Stimulated activated memory B cell treated with anti-CD40 and anti-IgM and Interleukin-4, amounts not matched to agents 10 μg/mL and 1 μg/mL and 100 μg/mL, for 72 hours (primary cell): ENCODE measurements at regions not wholly inside any gene's neighbourhood (a gene's known extent, or its start where the extent isn't known, plus 50 kb on each side); places are given as distances from the start of the nearest gene placed in this dataset.
"Not testable (repeated sequence)": the region's sequence is repeated elsewhere in the genome, so short reads cannot be mapped to it uniquely, and the experiment has no call there.

Experiments used
- ATAC-seq: fragments of 150-1000 bp; cut with Tn5 transposase; 2 replicates; pipeline ENCODE4 v1.10.0; 2021
- H3K27ac Mint-ChIP-seq: one replicate; pipeline ENCODE4 v1.8.0; 2022; ENCODE audit warnings: mild to moderate bottlenecking, mixed read lengths
- H3K27me3 Mint-ChIP-seq: one replicate; pipeline ENCODE4 v1.8.0; 2022; ENCODE audit warnings: mixed read lengths
- H3K36me3 Mint-ChIP-seq: one replicate; pipeline ENCODE4 v1.8.0; 2022; ENCODE audit warnings: mixed read lengths
- H3K4me1 Mint-ChIP-seq: one replicate; pipeline ENCODE4 v1.8.0; 2022; ENCODE audit warnings: mixed read lengths
- H3K4me3 Mint-ChIP-seq: one replicate; pipeline ENCODE4 v1.8.0; 2022; ENCODE audit warnings: mild to moderate bottlenecking, moderate library complexity, mixed read lengths
- H3K9me3 Mint-ChIP-seq: one replicate; pipeline ENCODE4 v1.8.0; 2022; ENCODE audit warnings: mixed read lengths

DNA sequence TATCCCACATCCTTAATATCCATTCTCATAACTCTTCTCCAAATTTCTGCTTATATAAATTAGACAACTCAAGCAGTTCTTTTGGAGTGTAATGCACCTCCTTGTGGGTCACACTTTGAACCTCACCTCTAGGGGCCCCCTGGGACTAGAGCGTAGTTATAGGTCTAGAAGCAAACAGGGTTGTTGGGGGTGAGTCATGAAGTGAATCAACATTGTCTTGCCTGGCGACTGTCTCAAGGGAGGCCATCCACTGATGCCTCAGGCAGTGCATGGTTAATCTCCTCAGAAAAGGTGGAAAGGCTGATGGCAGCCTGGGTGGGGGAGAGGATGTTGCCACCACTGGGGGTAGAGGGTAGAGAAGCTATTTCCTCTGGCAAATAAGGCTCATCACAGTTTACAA lies 129.1 kb downstream of the TNFRSF21 start:
- H3K9me3 Mint-ChIP-seq: no peaks in the 10 kb centered on the region
- H3K4me3 Mint-ChIP-seq: no peak overlapping the region
- no peak overlapping the region for H3K27ac Mint-ChIP-seq
- no peaks in the 10 kb centered on the region for H3K4me1 Mint-ChIP-seq
- H3K36me3 Mint-ChIP-seq: no peaks in the 10 kb centered on the region
- H3K27me3 Mint-ChIP-seq: peaks cover 3% of the 10 kb centered on the region
- ATAC-seq: no peak

DNA sequence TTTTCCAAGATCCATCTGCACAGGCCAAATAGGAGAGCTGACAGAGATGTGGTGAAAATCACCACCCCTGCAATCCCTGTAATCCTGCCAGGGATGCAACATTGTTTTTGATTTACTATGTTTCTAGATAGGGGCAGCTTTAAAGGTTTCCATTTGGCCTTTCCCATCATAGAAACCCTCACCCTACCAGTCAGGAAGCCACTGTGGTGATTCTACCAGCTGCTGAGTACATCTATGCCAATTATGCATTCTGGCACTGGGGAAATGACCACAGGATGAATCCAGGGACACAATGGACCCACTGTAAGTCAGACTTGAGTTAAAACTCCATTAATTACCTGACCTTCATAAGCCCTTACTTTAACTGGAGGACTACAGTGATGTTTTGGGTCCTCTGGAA lies 130.4 kb downstream of the TNFRSF21 start:
- Mint-ChIP-seq H3K27ac (no peak overlapping the region), H3K36me3 (no peaks in the 10 kb centered on the region), H3K4me3 (no peak overlapping the region), H3K27me3 (no peaks in the 10 kb centered on the region), H3K9me3 (no peaks in the 10 kb centered on the region), H3K4me1 (no peaks in the 10 kb centered on the region)
- no peak for ATAC-seq

DNA sequence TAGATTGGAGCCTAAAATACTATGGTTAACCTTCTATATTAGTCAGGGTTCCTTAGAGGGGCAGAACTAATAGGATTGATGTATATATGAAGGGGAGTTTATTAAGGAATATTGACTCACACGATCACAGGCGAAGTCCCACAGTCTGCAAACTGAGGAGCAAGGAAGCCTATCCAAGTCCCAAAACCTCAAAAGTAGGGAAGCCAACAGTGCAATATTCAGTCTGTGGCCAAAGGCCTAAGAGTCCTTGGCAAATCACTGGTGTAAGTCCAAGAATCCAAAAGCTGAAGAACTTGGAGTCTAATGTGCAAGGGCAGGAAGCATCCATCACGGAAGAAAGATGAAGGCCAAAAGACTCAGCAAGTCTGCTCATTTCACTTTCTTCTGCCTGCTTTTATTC lies 133.5 kb upstream of the ADGRF1 start:
- Mint-ChIP-seq H3K9me3 (no peaks in the 10 kb centered on the region), H3K27ac (no peak overlapping the region), H3K36me3 (no peaks in the 10 kb centered on the region), H3K27me3 (no peaks in the 10 kb centered on the region), H3K4me3 (no peak overlapping the region), H3K4me1 (no peaks in the 10 kb centered on the region)
- ATAC-seq: no peak

DNA sequence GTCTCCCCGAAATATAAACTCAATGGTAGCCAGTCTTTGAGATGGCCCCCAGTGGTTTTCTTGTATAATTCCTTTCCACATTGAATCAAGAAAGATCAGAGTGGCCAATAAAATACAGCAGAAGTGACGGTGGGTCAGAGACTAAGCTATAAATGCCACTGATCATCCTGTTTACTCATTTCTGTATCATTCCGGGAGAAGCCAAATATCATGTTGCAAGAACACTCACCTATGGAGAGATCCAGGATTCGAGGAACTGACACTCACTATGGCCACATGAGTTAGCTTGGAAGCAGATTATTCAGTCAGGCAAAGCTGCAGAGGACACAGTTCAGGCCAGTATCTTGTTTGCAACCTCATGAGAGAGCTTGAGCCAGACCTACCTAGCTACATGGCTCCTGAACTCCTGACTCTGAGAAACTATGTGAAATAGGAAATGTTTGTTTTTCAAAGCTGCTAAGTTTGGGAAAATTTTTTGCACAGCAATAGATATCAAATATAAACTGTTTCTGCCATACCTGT lies 132.4 kb upstream of the ADGRF1 start:
- no peak for ATAC-seq
- Mint-ChIP-seq H3K4me1 (no peaks in the 10 kb centered on the region), H3K27ac (no peak overlapping the region), H3K4me3 (no peak overlapping the region), H3K36me3 (no peaks in the 10 kb centered on the region), H3K9me3 (no peaks in the 10 kb centered on the region), H3K27me3 (no peaks in the 10 kb centered on the region)

DNA sequence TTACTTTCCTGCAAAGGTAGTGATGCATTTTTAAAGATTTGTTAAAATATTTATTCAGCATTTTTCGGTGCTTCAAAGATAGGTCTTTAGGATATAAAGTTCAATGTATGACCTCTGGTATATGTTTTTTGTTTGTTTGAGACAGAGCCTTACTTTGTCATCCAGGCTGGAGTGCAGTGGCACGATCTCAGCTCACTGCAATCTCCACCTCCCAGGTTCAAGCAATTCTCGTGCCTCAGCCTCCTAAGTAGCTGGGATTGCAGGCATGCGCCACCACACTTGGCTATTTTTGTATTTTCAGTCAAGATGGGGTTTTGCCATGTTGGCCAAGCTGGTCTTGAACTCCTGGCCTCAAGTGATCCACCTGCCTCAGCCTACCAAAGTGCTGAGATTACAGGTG lies 131.9 kb upstream of the ADGRF1 start:
- ATAC-seq: not testable (repeated sequence)

DNA sequence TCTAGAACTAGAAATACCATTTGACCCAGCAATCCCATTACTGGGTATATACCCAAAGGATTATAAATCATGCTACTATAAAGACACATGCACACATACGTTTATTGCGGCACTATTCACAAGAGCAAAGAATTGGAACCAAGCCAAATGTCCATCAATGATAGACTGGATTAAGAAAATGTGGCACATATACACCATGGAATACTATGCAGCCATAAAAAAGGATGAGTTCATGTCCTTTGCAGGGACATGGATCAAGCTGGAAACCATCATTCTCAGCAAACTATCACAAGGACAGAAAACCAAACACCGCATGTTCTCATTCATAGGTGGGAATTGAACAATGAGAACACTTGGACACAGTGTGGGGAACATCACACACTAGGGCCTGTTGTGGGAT lies 131.0 kb upstream of the ADGRF1 start:
- H3K9me3 Mint-ChIP-seq, ATAC-seq, H3K4me3 Mint-ChIP-seq, H3K27me3 Mint-ChIP-seq, H3K27ac Mint-ChIP-seq, H3K4me1 Mint-ChIP-seq, H3K36me3 Mint-ChIP-seq: not testable (repeated sequence)

More for the DNA sequence above, 131.9 kb upstream of the ADGRF1 start:
- H3K27ac Mint-ChIP-seq, H3K36me3 Mint-ChIP-seq, H3K27me3 Mint-ChIP-seq, H3K4me1 Mint-ChIP-seq, H3K9me3 Mint-ChIP-seq, H3K4me3 Mint-ChIP-seq: not testable (repeated sequence)

DNA sequence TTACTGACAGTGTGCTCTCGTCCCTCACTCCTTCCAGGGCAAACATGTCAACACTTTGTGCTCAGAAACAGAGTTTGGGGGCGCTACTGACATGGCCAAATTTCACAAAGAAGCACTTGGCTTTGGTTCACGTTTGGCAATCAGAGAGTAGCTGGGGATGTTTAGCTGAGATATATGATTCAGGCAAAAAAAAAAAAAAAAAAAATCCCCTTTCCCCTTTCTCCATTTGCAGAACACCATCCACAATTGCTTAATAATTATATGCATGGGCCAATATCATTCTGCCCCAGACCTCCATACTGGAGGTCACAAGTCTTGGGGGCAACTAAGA lies 128.4 kb upstream of the ADGRF1 start:
- no peaks in the 10 kb centered on the region for H3K36me3 Mint-ChIP-seq
- no peak overlapping the region for H3K4me3 Mint-ChIP-seq
- H3K27me3 Mint-ChIP-seq: no peaks in the 10 kb centered on the region
- no peaks in the 10 kb centered on the region for H3K9me3 Mint-ChIP-seq
- H3K4me1 Mint-ChIP-seq: no peaks in the 10 kb centered on the region
- H3K27ac Mint-ChIP-seq: no peak overlapping the region
- no peak for ATAC-seq

DNA sequence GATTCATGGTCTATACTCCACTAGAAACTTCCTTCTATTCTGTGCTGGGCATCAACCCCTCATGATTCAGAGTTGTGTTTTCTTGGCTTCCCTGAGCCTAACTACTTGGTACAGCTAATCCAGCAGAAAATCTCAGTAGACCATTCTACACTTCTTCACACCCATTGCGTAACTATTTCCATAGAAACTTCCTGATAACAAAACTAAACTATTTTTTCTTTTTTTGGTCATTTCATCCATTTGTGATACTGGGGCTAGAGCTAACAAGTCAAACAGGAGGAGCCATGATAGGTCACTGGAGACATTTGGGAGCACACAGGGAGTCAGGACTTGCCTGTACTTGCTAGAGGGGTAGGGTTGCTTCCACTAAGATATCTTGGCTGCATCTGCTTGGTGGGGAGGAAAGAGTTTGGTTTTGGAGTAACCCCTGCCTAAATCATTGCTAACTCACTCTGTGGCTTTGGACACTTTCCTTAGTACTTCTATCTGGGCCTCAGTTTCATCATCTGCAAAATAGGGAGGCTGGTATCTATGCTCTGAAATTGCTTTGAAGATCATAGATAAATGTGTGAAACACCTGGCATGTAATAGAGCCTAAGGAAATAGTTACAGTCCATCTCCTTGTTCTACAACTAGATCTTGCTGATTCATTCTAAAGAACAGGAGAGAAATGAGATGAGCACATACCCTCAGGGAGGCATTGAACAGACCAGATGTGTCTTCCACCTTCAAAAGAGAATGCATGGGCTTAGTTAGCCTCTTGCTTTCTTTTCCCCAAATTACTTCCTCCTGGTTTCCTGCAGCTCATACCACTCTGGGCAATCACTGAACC lies 127.9 kb upstream of the ADGRF1 start:
- ATAC-seq: no peak
- no peak overlapping the region for H3K27ac Mint-ChIP-seq
- no peaks in the 10 kb centered on the region for H3K9me3 Mint-ChIP-seq
- no peak overlapping the region for H3K4me3 Mint-ChIP-seq
- H3K27me3 Mint-ChIP-seq: no peaks in the 10 kb centered on the region
- no peaks in the 10 kb centered on the region for H3K36me3 Mint-ChIP-seq
- no peaks in the 10 kb centered on the region for H3K4me1 Mint-ChIP-seq

DNA sequence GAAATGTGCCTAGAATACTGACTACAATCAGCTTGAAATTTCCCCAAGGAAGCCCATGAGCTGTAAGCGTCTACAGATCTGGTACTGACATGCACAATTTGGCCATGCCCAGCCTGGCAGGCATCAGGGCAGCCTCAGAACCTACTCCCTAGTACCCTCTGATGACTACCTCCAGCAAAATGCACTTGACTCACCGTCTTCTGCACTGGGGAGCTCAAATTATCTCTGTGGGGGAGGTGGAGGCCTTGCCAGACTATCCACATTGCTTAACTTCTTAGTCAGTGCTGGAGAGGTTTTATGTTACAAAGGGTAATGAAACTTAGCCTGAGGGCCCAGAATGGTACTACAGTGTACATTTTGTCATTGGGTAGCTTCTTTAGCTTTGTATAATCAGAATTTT lies 126.0 kb upstream of the ADGRF1 start:
- no peak overlapping the region for H3K27ac Mint-ChIP-seq
- no peaks in the 10 kb centered on the region for H3K4me1 Mint-ChIP-seq
- ATAC-seq: no peak

DNA sequence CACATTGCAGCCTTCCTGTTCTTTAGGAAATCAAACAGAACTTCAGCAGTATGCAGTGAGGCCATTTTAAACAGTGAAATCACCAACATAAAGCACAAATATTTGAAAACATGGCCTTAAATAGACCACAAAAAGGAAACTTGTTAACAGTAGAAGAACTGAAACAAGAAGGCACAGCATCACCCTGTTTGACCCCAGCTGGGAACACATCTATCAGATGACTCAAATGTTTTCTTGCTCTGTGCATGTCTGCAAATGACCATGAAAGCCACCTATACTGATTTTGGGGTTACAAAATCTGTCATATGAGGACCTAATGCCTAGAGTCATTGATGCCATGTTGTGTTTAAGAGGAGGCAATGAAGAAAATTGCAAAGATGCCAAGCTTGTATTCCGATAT lies 123.8 kb upstream of the ADGRF1 start:
- Mint-ChIP-seq H3K36me3 (no peaks in the 10 kb centered on the region), H3K4me3 (no peak overlapping the region), H3K27me3 (no peaks in the 10 kb centered on the region), H3K27ac (no peak overlapping the region), H3K4me1 (peaks cover 6% of the 10 kb centered on the region), H3K9me3 (no peaks in the 10 kb centered on the region)
- ATAC-seq: peak; percentile 54

More for the DNA sequence above, 126.0 kb upstream of the ADGRF1 start:
- Mint-ChIP-seq H3K27me3 (no peaks in the 10 kb centered on the region), H3K36me3 (no peaks in the 10 kb centered on the region), H3K4me3 (no peak overlapping the region), H3K9me3 (no peaks in the 10 kb centered on the region)

DNA sequence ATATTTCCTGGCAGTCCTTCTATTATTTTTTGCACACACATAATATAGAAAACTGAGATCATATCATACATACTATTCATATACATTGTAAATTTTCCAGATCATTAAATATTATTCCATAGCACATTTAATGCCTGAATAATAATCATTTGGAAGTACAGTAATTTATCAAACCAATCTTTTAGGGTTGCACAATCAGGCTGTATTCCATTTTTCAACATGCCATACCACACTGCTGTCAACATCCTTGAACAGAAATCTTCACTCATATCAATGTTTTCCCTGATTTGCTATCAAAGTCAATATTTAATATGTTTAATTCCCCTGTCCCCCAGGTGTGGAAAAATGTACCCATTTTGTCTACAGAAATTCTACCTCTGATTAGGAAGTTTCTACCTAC lies 122.7 kb upstream of the ADGRF1 start:
- H3K36me3 Mint-ChIP-seq: no peaks in the 10 kb centered on the region
- no peaks in the 10 kb centered on the region for H3K27me3 Mint-ChIP-seq
- H3K9me3 Mint-ChIP-seq: no peaks in the 10 kb centered on the region
- no peak overlapping the region for H3K27ac Mint-ChIP-seq
- no peak overlapping the region for H3K4me3 Mint-ChIP-seq
- peaks cover 6% of the 10 kb centered on the region for H3K4me1 Mint-ChIP-seq
- no peak for ATAC-seq

DNA sequence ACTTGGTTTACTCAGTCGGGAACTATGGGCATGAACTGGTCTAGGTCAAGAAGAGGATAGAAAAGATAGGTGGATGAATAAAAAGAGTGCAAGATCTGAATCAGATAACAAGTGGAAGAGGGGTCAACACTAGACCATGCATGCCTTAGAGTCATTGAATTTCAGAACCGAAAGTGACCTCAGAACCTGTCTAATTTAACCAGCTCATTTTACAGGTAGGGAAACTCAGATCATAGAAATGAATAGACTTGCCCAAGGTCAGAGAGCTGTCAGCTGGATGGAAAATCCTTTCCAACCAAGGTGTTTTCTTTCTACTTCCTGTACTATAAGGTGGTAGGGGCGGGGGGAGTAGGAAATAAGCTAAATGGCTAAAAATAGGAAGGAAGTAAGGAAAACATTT lies 121.4 kb upstream of the ADGRF1 start:
- Mint-ChIP-seq H3K36me3 (no peaks in the 10 kb centered on the region), H3K27ac (no peak overlapping the region), H3K27me3 (no peaks in the 10 kb centered on the region), H3K4me3 (no peak overlapping the region), H3K4me1 (peaks cover 6% of the 10 kb centered on the region), H3K9me3 (no peaks in the 10 kb centered on the region)
- ATAC-seq: no peak

DNA sequence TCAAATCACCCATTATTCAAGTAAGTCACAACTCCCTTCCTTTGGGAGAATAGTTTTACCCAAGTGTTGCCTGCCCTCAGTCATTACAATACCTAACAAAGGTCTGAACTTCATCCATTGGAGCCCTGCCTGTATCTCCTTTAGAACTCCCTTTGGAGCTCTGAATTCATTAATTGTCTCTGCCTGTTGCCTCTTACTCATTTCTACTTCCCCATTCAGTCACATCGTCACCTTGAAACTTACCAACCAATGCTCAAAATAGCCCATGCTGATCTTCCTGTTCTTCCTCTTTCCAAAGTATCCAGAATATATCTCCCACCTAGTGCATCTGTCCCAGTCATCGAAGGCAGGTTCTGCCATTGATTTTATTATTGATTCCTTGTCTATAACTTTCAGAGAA lies 120.7 kb upstream of the ADGRF1 start:
- H3K36me3 Mint-ChIP-seq: no peaks in the 10 kb centered on the region
- peaks cover 6% of the 10 kb centered on the region for H3K4me1 Mint-ChIP-seq
- H3K9me3 Mint-ChIP-seq: no peaks in the 10 kb centered on the region
- H3K27ac Mint-ChIP-seq: no peak overlapping the region
- H3K27me3 Mint-ChIP-seq: no peaks in the 10 kb centered on the region
- no peak overlapping the region for H3K4me3 Mint-ChIP-seq
- ATAC-seq: no peak

DNA sequence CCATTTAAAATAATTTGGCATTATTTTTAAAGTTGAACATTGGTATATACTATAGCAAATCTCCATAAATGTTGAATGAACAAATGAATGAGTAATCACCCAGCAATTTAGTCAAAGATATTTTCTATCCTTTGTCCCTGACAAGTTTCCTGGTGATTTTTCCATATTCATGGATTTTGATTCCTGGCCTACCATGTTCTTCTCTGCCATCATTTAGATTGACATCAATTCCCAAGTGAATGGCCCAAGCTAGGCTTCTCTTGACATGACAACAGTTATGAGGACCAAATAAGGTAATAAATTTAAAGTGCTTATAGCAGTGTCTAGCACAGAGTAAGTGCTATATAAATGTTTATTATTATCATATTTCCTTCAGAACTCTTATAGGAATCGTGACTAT lies 120.1 kb upstream of the ADGRF1 start:
- ATAC-seq: no peak
- Mint-ChIP-seq H3K27ac (no peak overlapping the region), H3K4me1 (peaks cover 6% of the 10 kb centered on the region)

DNA sequence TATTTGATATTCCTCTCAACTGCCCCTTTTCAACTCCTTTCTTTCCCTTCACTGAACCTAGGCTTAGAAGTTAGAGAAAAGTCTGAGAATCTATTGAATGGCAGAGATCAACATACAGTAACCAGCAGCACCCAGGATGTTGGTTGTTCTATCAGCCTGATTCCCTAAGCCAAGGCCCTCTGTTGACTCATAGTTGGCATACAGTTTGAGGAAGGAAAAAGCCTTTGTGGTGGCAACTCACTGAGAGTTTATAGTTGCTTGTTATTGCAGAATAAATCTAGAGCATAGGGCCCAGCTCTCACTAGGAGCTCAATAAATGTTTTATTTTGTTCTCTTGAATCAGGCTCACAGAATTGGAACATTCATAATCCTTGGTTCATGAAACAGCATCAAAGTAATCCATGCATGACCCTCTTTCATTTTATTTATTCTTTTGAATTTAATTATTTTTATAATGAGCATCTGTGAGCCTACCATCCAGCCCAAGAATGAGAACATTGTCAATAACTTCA lies 119.1 kb upstream of the ADGRF1 start:
- H3K36me3 Mint-ChIP-seq: no peaks in the 10 kb centered on the region

More for the DNA sequence above, 120.1 kb upstream of the ADGRF1 start:
- Mint-ChIP-seq H3K4me3 (no peak overlapping the region), H3K27me3 (no peaks in the 10 kb centered on the region), H3K36me3 (no peaks in the 10 kb centered on the region), H3K9me3 (no peaks in the 10 kb centered on the region)

DNA sequence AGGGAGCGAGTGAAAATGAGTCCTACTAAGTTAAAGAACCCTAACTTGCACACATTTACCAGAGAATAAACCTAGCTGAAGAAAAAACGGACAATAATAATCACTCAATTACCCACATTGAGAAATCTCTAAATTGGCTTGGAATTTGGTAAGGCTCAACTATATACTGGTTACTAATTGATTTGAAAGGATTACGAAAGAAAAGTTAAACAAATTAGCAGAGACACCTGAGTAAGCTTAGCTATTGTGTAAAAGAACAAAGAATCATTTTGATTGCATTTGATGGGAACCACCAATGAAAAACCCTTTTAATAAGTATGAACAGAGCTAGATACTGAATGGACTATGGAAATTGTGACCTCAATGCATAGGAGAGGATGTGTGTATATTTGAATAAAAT lies 118.6 kb upstream of the ADGRF1 start:
- no peaks in the 10 kb centered on the region for H3K9me3 Mint-ChIP-seq
- H3K4me1 Mint-ChIP-seq: peaks cover 6% of the 10 kb centered on the region
- peaks cover under 1% of the 10 kb centered on the region for H3K27me3 Mint-ChIP-seq
- H3K36me3 Mint-ChIP-seq: no peaks in the 10 kb centered on the region
- H3K27ac Mint-ChIP-seq: no peak overlapping the region
- H3K4me3 Mint-ChIP-seq: no peak overlapping the region
- ATAC-seq: no peak

More for the DNA sequence above, 119.1 kb upstream of the ADGRF1 start:
- Mint-ChIP-seq H3K27ac (no peak overlapping the region), H3K9me3 (no peaks in the 10 kb centered on the region), H3K4me3 (no peak overlapping the region), H3K27me3 (no peaks in the 10 kb centered on the region), H3K4me1 (peaks cover 6% of the 10 kb centered on the region)
- no peak for ATAC-seq
